ENCODE measurements at regions not wholly inside any gene's neighbourhood (a gene's known extent, or its start where the extent isn't known, plus 50 kb on each side); places are given as distances from the start of the nearest gene placed in this dataset.

- Mint-ChIP-seq H3K36me3 (no peaks in the 10 kb centered on the region), H3K4me3 (no peak overlapping the region), H3K27me3 (ENCODE audit: low read depth) (no peaks in the 10 kb centered on the region), H3K27ac (no peak overlapping the region), H3K9me3 (peaks cover 11% of the 10 kb centered on the region), H3K4me1 (0 out of 2 replicates have a peak, but pooled peaks cover 3% of the 10 kb centered on the region)
- TF ChIP-seq CBFB (CRISPR knock-in tag; IDR thresholded peaks at IDR 0.05; ENCODE audit: low read depth) (no peak), PRRX2 (CRISPR knock-in tag; IDR thresholded peaks at IDR 0.05) (no peak), NR3C1 (CRISPR knock-in tag; conservative IDR thresholded peaks at IDR 0.05; ENCODE audit: low read depth) (no peak), NR1H2 (CRISPR knock-in tag; IDR thresholded peaks at IDR 0.05) (no peak), NFYB (CRISPR knock-in tag; conservative IDR thresholded peaks at IDR 0.05; ENCODE audit: low read depth) (no peak), ATF2 (CRISPR knock-in tag; IDR thresholded peaks at IDR 0.05; ENCODE audit: borderline replicate concordance, low read depth) (no peak), NR2C2 (CRISPR knock-in tag; IDR thresholded peaks at IDR 0.05) (no peak), TP53 (CRISPR knock-in tag; IDR thresholded peaks at IDR 0.05) (no peak), EMX1 (CRISPR knock-in tag; IDR thresholded peaks at IDR 0.05) (no peak), ZNF317 (CRISPR knock-in tag; IDR thresholded peaks at IDR 0.05; ENCODE audit: borderline replicate concordance, low read depth) (no peak), ZNF219 (CRISPR knock-in tag; IDR thresholded peaks at IDR 0.05; ENCODE audit: borderline replicate concordance) (no peak), CTCF (IDR thresholded peaks at IDR 0.05) (no peak), ZNF423 (CRISPR knock-in tag; IDR thresholded peaks at IDR 0.05) (no peak), E2F4 (CRISPR knock-in tag; IDR thresholded peaks at IDR 0.05; ENCODE audit: borderline replicate concordance, low read depth) (no peak), ETV6 (CRISPR knock-in tag; IDR thresholded peaks at IDR 0.05) (no peak), PRDM15 (CRISPR knock-in tag; IDR thresholded peaks at IDR 0.05) (no peak), ESRRA (CRISPR knock-in tag; IDR thresholded peaks at IDR 0.05; ENCODE audit: borderline replicate concordance) (no peak)
- TF ChIP-seq, protein P1, sequence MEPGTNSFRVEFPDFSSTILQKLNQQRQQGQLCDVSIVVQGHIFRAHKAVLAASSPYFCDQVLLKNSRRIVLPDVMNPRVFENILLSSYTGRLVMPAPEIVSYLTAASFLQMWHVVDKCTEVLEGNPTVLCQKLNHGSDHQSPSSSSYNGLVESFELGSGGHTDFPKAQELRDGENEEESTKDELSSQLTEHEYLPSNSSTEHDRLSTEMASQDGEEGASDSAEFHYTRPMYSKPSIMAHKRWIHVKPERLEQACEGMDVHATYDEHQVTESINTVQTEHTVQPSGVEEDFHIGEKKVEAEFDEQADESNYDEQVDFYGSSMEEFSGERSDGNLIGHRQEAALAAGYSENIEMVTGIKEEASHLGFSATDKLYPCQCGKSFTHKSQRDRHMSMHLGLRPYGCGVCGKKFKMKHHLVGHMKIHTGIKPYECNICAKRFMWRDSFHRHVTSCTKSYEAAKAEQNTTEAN (CRISPR knock-in tag; IDR thresholded peaks at IDR 0.05) = no peak
- TF ChIP-seq, protein P2, sequence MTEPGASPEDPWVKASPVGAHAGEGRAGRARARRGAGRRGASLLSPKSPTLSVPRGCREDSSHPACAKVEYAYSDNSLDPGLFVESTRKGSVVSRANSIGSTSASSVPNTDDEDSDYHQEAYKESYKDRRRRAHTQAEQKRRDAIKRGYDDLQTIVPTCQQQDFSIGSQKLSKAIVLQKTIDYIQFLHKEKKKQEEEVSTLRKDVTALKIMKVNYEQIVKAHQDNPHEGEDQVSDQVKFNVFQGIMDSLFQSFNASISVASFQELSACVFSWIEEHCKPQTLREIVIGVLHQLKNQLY (CRISPR knock-in tag; IDR thresholded peaks at IDR 0.05) = no peak
- TF ChIP-seq, protein P3, sequence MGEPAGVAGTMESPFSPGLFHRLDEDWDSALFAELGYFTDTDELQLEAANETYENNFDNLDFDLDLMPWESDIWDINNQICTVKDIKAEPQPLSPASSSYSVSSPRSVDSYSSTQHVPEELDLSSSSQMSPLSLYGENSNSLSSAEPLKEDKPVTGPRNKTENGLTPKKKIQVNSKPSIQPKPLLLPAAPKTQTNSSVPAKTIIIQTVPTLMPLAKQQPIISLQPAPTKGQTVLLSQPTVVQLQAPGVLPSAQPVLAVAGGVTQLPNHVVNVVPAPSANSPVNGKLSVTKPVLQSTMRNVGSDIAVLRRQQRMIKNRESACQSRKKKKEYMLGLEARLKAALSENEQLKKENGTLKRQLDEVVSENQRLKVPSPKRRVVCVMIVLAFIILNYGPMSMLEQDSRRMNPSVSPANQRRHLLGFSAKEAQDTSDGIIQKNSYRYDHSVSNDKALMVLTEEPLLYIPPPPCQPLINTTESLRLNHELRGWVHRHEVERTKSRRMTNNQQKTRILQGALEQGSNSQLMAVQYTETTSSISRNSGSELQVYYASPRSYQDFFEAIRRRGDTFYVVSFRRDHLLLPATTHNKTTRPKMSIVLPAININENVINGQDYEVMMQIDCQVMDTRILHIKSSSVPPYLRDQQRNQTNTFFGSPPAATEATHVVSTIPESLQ (CRISPR knock-in tag; IDR thresholded peaks at IDR 0.05) = no peak
- POLR2A ChIA-PET = no interaction called here
- no peak for DNase-seq (ENCODE audit: low spot score)
- no peak for ATAC-seq
- CTCF ChIA-PET = no interaction called here
Measured at GRCh38 chr10:2944788-2945187, 122.6 kb upstream of the PFKP start.
